SIG-M5 treated with dmso at 0.1 percent for 504 hours (cell line): ENCODE measurements at regions not wholly inside any gene's neighbourhood (a gene's known extent, or its start where the extent isn't known, plus 50 kb on each side); places are given as distances from the start of the nearest gene placed in this dataset.
"Not testable (repeated sequence)": the region's sequence is repeated elsewhere in the genome, so short reads cannot be mapped to it uniquely, and the experiment has no call there.

Experiments
- DNase-seq: peaks from one replicate; lab custom pipeline; 2025; ENCODE audit not compliant: unreplicated experiment; lab: John Stamatoyannopoulos, UW

GRCh38 chr13:81017513-81018152 is 676.7 kb upstream of the SPRY2 start:
- DNase-seq, result peak; percentile 80

GRCh38 chr13:81012031-81012430 is 671.1 kb upstream of the SPRY2 start:
- DNase-seq, result no peak

- no peak for DNase-seq
Observed at GRCh38 chr13:81001828-81002385, 661.0 kb upstream of the SPRY2 start.

- not testable (repeated sequence) for DNase-seq
Observed at GRCh38 chr13:80998603-80999002, 657.7 kb upstream of the SPRY2 start.

GRCh38 chr13:80989747-80990146 is 648.8 kb upstream of the SPRY2 start:
- DNase-seq, result no peak

GRCh38 chr13:80989241-80989640 is 648.3 kb upstream of the SPRY2 start:
- DNase-seq, result no peak

GRCh38 chr13:80988391-80989151 is 647.6 kb upstream of the SPRY2 start:
- no peak for DNase-seq

- peak; percentile 70 for DNase-seq
Observed at GRCh38 chr13:80979035-80979641, 638.2 kb upstream of the SPRY2 start.

GRCh38 chr13:80977168-80977567 is 636.2 kb upstream of the SPRY2 start:
- DNase-seq, result no peak

- no peak for DNase-seq
Observed at GRCh38 chr13:80975903-80976302, 635.0 kb upstream of the SPRY2 start.

- no peak for DNase-seq
Observed at GRCh38 chr13:80973721-80974120, 632.8 kb upstream of the SPRY2 start.

GRCh38 chr13:80972857-80973478 is 632.0 kb upstream of the SPRY2 start:
- DNase-seq, result no peak

- DNase-seq, result no peak
Observed at GRCh38 chr13:80965097-80965496, 624.2 kb upstream of the SPRY2 start.

GRCh38 chr13:80962855-80963254 is 621.9 kb upstream of the SPRY2 start:
- DNase-seq, result no peak

GRCh38 chr13:80962173-80962572 is 621.2 kb upstream of the SPRY2 start:
- no peak for DNase-seq

- no peak for DNase-seq
Observed at GRCh38 chr13:80957019-80957655, 616.2 kb upstream of the SPRY2 start.

GRCh38 chr13:80955501-80955900 is 614.6 kb upstream of the SPRY2 start:
- DNase-seq, result no peak

- DNase-seq, result no peak
Observed at GRCh38 chr13:80952158-80952557, 611.2 kb upstream of the SPRY2 start.

- no peak for DNase-seq
Observed at GRCh38 chr13:80946008-80946802, 605.3 kb upstream of the SPRY2 start.

- no peak for DNase-seq
Observed at GRCh38 chr13:80945328-80945727, 604.4 kb upstream of the SPRY2 start.
